ENCODE measurements at regions not wholly inside any gene's neighbourhood (a gene's known extent, or its start where the extent isn't known, plus 50 kb on each side); places are given as distances from the start of the nearest gene placed in this dataset.

DNA sequence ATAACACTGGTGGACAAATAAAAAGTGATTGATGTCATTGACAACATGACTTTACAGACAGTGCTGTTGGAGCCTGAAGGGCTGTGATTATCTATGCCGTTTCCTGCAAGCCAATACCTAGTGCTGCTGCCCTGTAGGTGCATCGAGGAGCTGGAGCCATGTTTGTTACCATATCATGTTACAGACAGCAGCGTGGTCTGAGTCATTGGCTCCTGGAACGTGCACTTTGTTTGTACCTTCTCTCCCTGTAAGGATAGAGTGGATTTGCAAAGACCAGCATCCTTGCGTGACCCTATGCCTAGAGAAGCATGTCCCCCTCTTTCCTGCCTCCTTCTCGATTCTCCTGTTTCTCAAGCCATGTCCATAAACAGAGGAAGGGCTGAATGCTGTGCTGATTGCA is 597.2 kb downstream of the TYW1 start:
- TF ChIP-seq CTCF (conservative IDR thresholded peaks at IDR 0.05 in 1 of 2, IDR thresholded peaks at IDR 0.05 in 1 of 2; ENCODE audit: low read depth in 1 of 2, low read length in 2 of 2) (no peak), EZH2 (IDR thresholded peaks at IDR 0.05; ENCODE audit: low read length, missing control alignments) (no peak)

Data from fibroblast of lung (primary cell).